Keratinocyte (primary cell): ENCODE measurements at regions not wholly inside any gene's neighbourhood (a gene's known extent, or its start where the extent isn't known, plus 50 kb on each side); places are given as distances from the start of the nearest gene placed in this dataset.

Experiments used
- DNase-seq: peaks from one replicate; pipeline ENCODE4 v3.0.0-alpha.2; 2011; ENCODE audit warnings: low read depth, missing footprints, low spot score
- FAIRE-seq: peaks from 2 replicates; lab custom pipeline; 2011; peaks lifted over from hg19 to GRCh38; lab: Jason Lieb, UNC
- H2AFZ ChIP-seq: 2 replicates; pipeline ENCODE4 v1.6.0; 2012; ENCODE audit warnings: low read length, control low read depth, inconsistent platforms; ENCODE audit not compliant: control insufficient read depth
- H3K27ac ChIP-seq: 2 replicates; pipeline ENCODE4 v1.5.1; 2011; ENCODE audit warnings: low read length; ENCODE audit not compliant: control insufficient read depth, insufficient read depth
- H3K27me3 ChIP-seq: 3 replicates; pipeline ENCODE4 v1.6.0; 2011; ENCODE audit warnings: low read length; ENCODE audit not compliant: control insufficient read depth, insufficient read depth; ENCODE audit errors: extremely low read depth
- H3K36me3 ChIP-seq, 2 experiments: 2 replicates in 1 of 2; 3 replicates in 1 of 2; pipeline ENCODE4 v1.5.1; 2011; ENCODE audit warnings: low read length in 2 of 2, mild to moderate bottlenecking in 1 of 2; ENCODE audit not compliant: control insufficient read depth in 2 of 2, insufficient read depth in 2 of 2; ENCODE audit errors: extremely low read depth in 1 of 2
- H3K4me1 ChIP-seq: 3 replicates; pipeline ENCODE4 v1.5.1; 2011; ENCODE audit warnings: low read length; ENCODE audit not compliant: control insufficient read depth, insufficient read depth; ENCODE audit errors: extremely low read depth
- H3K4me2 ChIP-seq: 3 replicates; pipeline ENCODE4 v1.6.0; 2011; ENCODE audit warnings: low read depth, low read length; ENCODE audit not compliant: control insufficient read depth, insufficient read depth; ENCODE audit errors: extremely low read depth
- H3K4me3 ChIP-seq, 3 experiments: fragments of 200-600 bp in 1 of 3; sonication (generic) in 1 of 3; 2 replicates in 2 of 3; 3 replicates in 1 of 3; pipeline ENCODE4 v1.5.1; 2011 to 2016; ENCODE audit warnings: low read length in 3 of 3, mild to moderate bottlenecking in 3 of 3, control low read depth in 2 of 3, inconsistent platforms in 1 of 3, low read depth in 1 of 3, mixed read lengths in 1 of 3, mixed run types in 1 of 3, moderate library complexity in 1 of 3; ENCODE audit not compliant: control insufficient read depth in 2 of 3, insufficient read depth in 2 of 3; ENCODE audit errors: extremely low read depth in 1 of 3
- H3K79me2 ChIP-seq: 2 replicates; pipeline ENCODE4 v1.6.0; 2012; ENCODE audit warnings: low read length; ENCODE audit not compliant: control insufficient read depth, insufficient read depth
- H3K9ac ChIP-seq: 3 replicates; pipeline ENCODE4 v1.6.0; 2011; ENCODE audit warnings: low read length; ENCODE audit not compliant: control insufficient read depth, insufficient read depth; ENCODE audit errors: extremely low read depth
- H3K9me1 ChIP-seq: 3 replicates; pipeline ENCODE4 v1.6.0; 2011; ENCODE audit warnings: low read length; ENCODE audit not compliant: control insufficient read depth, insufficient read depth; ENCODE audit errors: extremely low read depth
- H3K9me3 ChIP-seq: 2 replicates; pipeline ENCODE4 v1.5.1; 2012; ENCODE audit warnings: low read depth, low read length; ENCODE audit not compliant: control insufficient read depth
- H4K20me1 ChIP-seq: 3 replicates; pipeline ENCODE4 v1.6.0; 2011; ENCODE audit warnings: low read length; ENCODE audit not compliant: control insufficient read depth, insufficient read depth; ENCODE audit errors: extremely low read depth
- CTCF ChIP-seq, 3 experiments: IDR thresholded peaks in 1 of 3; conservative IDR thresholded peaks in 1 of 3; optimal IDR thresholded peaks in 1 of 3; 2 replicates in 2 of 3; 3 replicates in 1 of 3; pipeline versions ENCODE3 to v1.5.1; 2011; ENCODE audit warnings: low read length in 3 of 3, mild to moderate bottlenecking in 3 of 3, moderate library complexity in 2 of 3, control low read depth in 1 of 3, inconsistent platforms in 1 of 3; ENCODE audit not compliant: insufficient read depth in 2 of 3; ENCODE audit errors: extremely low read depth in 1 of 3
- EZH2 ChIP-seq: IDR thresholded peaks from one replicate; pipeline ENCODE4 v1.6.1; 2012; ENCODE audit warnings: inconsistent platforms, mild to moderate bottlenecking, low read length, moderate library complexity
- dilution Hi-C: fragments of 300-500 bp; cut with MboI; formaldehyde crosslinking; loops from one replicate; pipeline ENCODE4 v1.7.0; 2020; ENCODE audit warnings: low sequenced_read_pairs; ENCODE audit not compliant: extremely low pct_ligation_motif_present

- H3K36me3 ChIP-seq = no peaks in the 10 kb centered on the region
- no peaks in the 10 kb centered on the region for H3K9me1 ChIP-seq
- H3K9me3 ChIP-seq = no peaks in the 10 kb centered on the region
- no peak overlapping the region for H3K9ac ChIP-seq
- H3K27ac ChIP-seq = no peak overlapping the region
- dilution Hi-C loops = no loop called here
- no peaks in the 10 kb centered on the region for H3K27me3 ChIP-seq
- no peaks in the 10 kb centered on the region for H4K20me1 ChIP-seq
- FAIRE-seq (no peak), DNase-seq (no peak)
- TF ChIP-seq EZH2 (no peak), CTCF (optimal IDR thresholded peaks at IDR 0.05 in 1 of 3, IDR thresholded peaks at IDR 0.05 in 1 of 3, conservative IDR thresholded peaks at IDR 0.05 in 1 of 3; ENCODE audit: extremely low read depth in 1 of 3, insufficient read depth in 2 of 3, low read length in 3 of 3) (no peak)
- H3K4me1 ChIP-seq = no peaks in the 10 kb centered on the region
- no peak overlapping the region for H3K4me3 ChIP-seq
- no peak overlapping the region for H2AFZ ChIP-seq
- H3K4me2 ChIP-seq = no peak overlapping the region
- no peaks in the 10 kb centered on the region for H3K79me2 ChIP-seq
These were observed 204.0 kb upstream of the PRKD1 start for GRCh38 chr14:30131581-30132097.

- Histone ChIP-seq H3K36me3 (no peaks in the 10 kb centered on the region), H3K4me1 (no peaks in the 10 kb centered on the region), H3K27ac (no peak overlapping the region), H3K4me3 (no peak overlapping the region), H3K9me3 (no peaks in the 10 kb centered on the region), H3K27me3 (no peaks in the 10 kb centered on the region), H3K4me2 (no peak overlapping the region), H2AFZ (no peak overlapping the region), H3K9ac (no peak overlapping the region), H3K79me2 (no peaks in the 10 kb centered on the region), H4K20me1 (no peaks in the 10 kb centered on the region), H3K9me1 (no peaks in the 10 kb centered on the region)
- dilution Hi-C loops = no loop called here
- no peak for TF ChIP-seq CTCF (optimal IDR thresholded peaks at IDR 0.05 in 1 of 3, IDR thresholded peaks at IDR 0.05 in 1 of 3, conservative IDR thresholded peaks at IDR 0.05 in 1 of 3; ENCODE audit: extremely low read depth in 1 of 3, insufficient read depth in 2 of 3, low read length in 3 of 3)
- DNase-seq = no peak
- FAIRE-seq = no peak
These were observed 204.5 kb upstream of the PRKD1 start for GRCh38 chr14:30132196-30132595.
